NCI-H2107 treated with DMSO at 0.1 percent for 48 hours (cell line): ENCODE measurements at regions not wholly inside any gene's neighbourhood (a gene's known extent, or its start where the extent isn't known, plus 50 kb on each side); places are given as distances from the start of the nearest gene placed in this dataset.
A peak's percentile ranks its signal among the peaks of the same experiment; 100 is the strongest.
"Not testable (repeated sequence)": the region's sequence is repeated elsewhere in the genome, so short reads cannot be mapped to it uniquely, and the experiment has no call there.

Experiments
- DNase-seq: peaks from one replicate; lab custom pipeline; 2025; ENCODE audit not compliant: unreplicated experiment; lab: John Stamatoyannopoulos, UW

- DNase-seq = no peak
Measured at GRCh38 chr14:84282618-84283017, 1247.3 kb upstream of the FLRT2 start.

- DNase-seq = no peak
Measured at GRCh38 chr14:84288781-84289180, 1241.2 kb upstream of the FLRT2 start.

GRCh38 chr14:84298663-84299195, 1231.2 kb upstream of the FLRT2 start:
- no peak for DNase-seq

GRCh38 chr14:84303140-84303539, 1226.8 kb upstream of the FLRT2 start:
- DNase-seq = no peak

- no peak for DNase-seq
Measured at GRCh38 chr14:84312551-84312950, 1217.4 kb upstream of the FLRT2 start.

GRCh38 chr14:84323450-84323849, 1206.5 kb upstream of the FLRT2 start:
- no peak for DNase-seq

- no peak for DNase-seq
Measured at GRCh38 chr14:84323978-84324377, 1206.0 kb upstream of the FLRT2 start.

GRCh38 chr14:84336433-84336832, 1193.5 kb upstream of the FLRT2 start:
- no peak for DNase-seq

- DNase-seq = no peak
Measured at GRCh38 chr14:84340938-84341337, 1189.0 kb upstream of the FLRT2 start.

- DNase-seq = not testable (repeated sequence)
Measured at GRCh38 chr14:84341867-84342266, 1188.1 kb upstream of the FLRT2 start.

GRCh38 chr14:84343656-84344055, 1186.3 kb upstream of the FLRT2 start:
- DNase-seq = peak; percentile 41

GRCh38 chr14:84351646-84352045, 1178.3 kb upstream of the FLRT2 start:
- DNase-seq = no peak

- no peak for DNase-seq
Measured at GRCh38 chr14:84361476-84361875, 1168.5 kb upstream of the FLRT2 start.

- DNase-seq = no peak
Measured at GRCh38 chr14:84375235-84375634, 1154.7 kb upstream of the FLRT2 start.

GRCh38 chr14:84390010-84390409, 1139.9 kb upstream of the FLRT2 start:
- DNase-seq = no peak

- DNase-seq = no peak
Measured at GRCh38 chr14:84397631-84398030, 1132.3 kb upstream of the FLRT2 start.

- no peak for DNase-seq
Measured at GRCh38 chr14:84399296-84399910, 1130.5 kb upstream of the FLRT2 start.

GRCh38 chr14:84401631-84402030, 1128.3 kb upstream of the FLRT2 start:
- DNase-seq = no peak

GRCh38 chr14:84403585-84403984, 1126.4 kb upstream of the FLRT2 start:
- no peak for DNase-seq

GRCh38 chr14:84404246-84404645, 1125.7 kb upstream of the FLRT2 start:
- DNase-seq = no peak

GRCh38 chr14:84409435-84409834, 1120.5 kb upstream of the FLRT2 start:
- no peak for DNase-seq

- DNase-seq = no peak
Measured at GRCh38 chr14:84410344-84410743, 1119.6 kb upstream of the FLRT2 start.

- DNase-seq = no peak
Measured at GRCh38 chr14:84420221-84420620, 1109.7 kb upstream of the FLRT2 start.
